K562 (cell line): ENCODE measurements at regions not wholly inside any gene's neighbourhood (a gene's known extent, or its start where the extent isn't known, plus 50 kb on each side); places are given as distances from the start of the nearest gene placed in this dataset.

Source experiments
- ATAC-seq: fragments of 200-7000 bp; cut with Tn5 transposase; 3 replicates; pipeline ENCODE4 v1.9.1; 2020; ENCODE audit warnings: moderate library complexity
- BruUV-seq: library from RNA; stranded (reverse); fragments of 400-500 nt; replicated peaks from 2 replicates; lab custom pipeline; 2021; lab: Mats Ljungman, UMichigan
- CTCF ChIA-PET: fragments of 300-600 bp; formaldehyde crosslinking; extraction: SDS; loops from one replicate; lab custom pipeline; 2021; ENCODE audit warnings: low intra/inter-chr PET ratio; lab: Yijun Ruan, JAX
- POLR2A ChIA-PET: fragments of 300-600, 350-650 bp; sonication (Branson Sonifier 250); formaldehyde crosslinking; extraction: SDS; loops from one replicate; lab custom pipeline; 2021; ENCODE audit warnings: antibody characterized with exemption, inconsistent platforms; lab: Yijun Ruan, JAX
- DNase-seq, 4 experiments: peaks; one replicate each; pipeline versions ENCODE4 v3.0.0 to v3.0.0-alpha.2; 2011 to 2018; ENCODE audit warnings: low spot score in 3 of 4, mixed read lengths in 3 of 4; ENCODE audit errors: extremely low read depth in 1 of 4
- FAIRE-seq: peaks from 2 replicates; lab custom pipeline; 2011; peaks lifted over from hg19 to GRCh38; lab: Jason Lieb, UNC
- H2AFZ ChIP-seq: 2 replicates; pipeline ENCODE4 v1.6.0; 2011; ENCODE audit warnings: low read depth, low read length, control low read depth, inconsistent platforms
- H3K27ac ChIP-seq: fragments of 200-600 bp; 3 replicates; pipeline ENCODE4 v1.8.0; 2011; ENCODE audit warnings: low read depth, mild to moderate bottlenecking, control low read depth, inconsistent platforms, low read length, moderate library complexity, mixed read lengths; ENCODE audit errors: extremely low read depth
- H3K27me3 ChIP-seq, 2 experiments: fragments of 300-600 bp in 1 of 2; 2 replicates in 1 of 2; 3 replicates in 1 of 2; pipeline versions ENCODE4 v1.6.0 to v1.8.0; 2011; ENCODE audit warnings: inconsistent platforms in 2 of 2, low read length in 2 of 2, mild to moderate bottlenecking in 1 of 2, mixed read lengths in 1 of 2, moderate library complexity in 1 of 2; ENCODE audit not compliant: control insufficient read depth in 2 of 2, insufficient read depth in 2 of 2
- H3K36me3 ChIP-seq: fragments of 300-600 bp; 3 replicates; pipeline ENCODE4 v1.8.0; 2011; ENCODE audit warnings: mild to moderate bottlenecking, low read length, inconsistent platforms; ENCODE audit not compliant: control insufficient read depth, insufficient read depth
- H3K4me1 ChIP-seq, 2 experiments: fragments of 200-600 bp in 1 of 2; replicated peaks in 1 of 2; 2 replicates in 1 of 2; 3 replicates in 1 of 2; pipeline versions ENCODE4 v1.5.1 to v1.8.0; 2011; ENCODE audit warnings: inconsistent platforms in 2 of 2, low read length in 2 of 2, mild to moderate bottlenecking in 1 of 2, mixed read lengths in 1 of 2, moderate library complexity in 1 of 2; ENCODE audit not compliant: control insufficient read depth in 2 of 2, insufficient read depth in 2 of 2
- H3K4me2 ChIP-seq: 2 replicates; pipeline ENCODE4 v1.6.1; 2011; ENCODE audit warnings: low read length, control low read depth, inconsistent platforms, mixed read lengths; ENCODE audit not compliant: insufficient read depth
- H3K4me3 ChIP-seq: fragments of 200-600 bp; sonication (generic), shearing (Covaris generic); 2 replicates; pipeline ENCODE4 v1.5.1; 2016; ENCODE audit warnings: control low read depth, inconsistent platforms
- H3K79me2 ChIP-seq: fragments of 200-600 bp; 3 replicates; pipeline ENCODE4 v1.8.0; 2011; ENCODE audit warnings: low read length, inconsistent platforms; ENCODE audit not compliant: control insufficient read depth, insufficient read depth
- H3K9ac ChIP-seq, 2 experiments: 2 replicates each; pipeline versions ENCODE4 v1.6.0 to v1.6.1; 2011; ENCODE audit warnings: low read depth in 2 of 2, low read length in 2 of 2, control low read depth in 1 of 2, inconsistent platforms in 1 of 2, mild to moderate bottlenecking in 1 of 2, mixed read lengths in 1 of 2; ENCODE audit not compliant: insufficient read depth in 1 of 2
- H3K9me1 ChIP-seq: one replicate; pipeline ENCODE4 v1.6.0; 2011; ENCODE audit warnings: inconsistent platforms, mild to moderate bottlenecking, low read length, moderate library complexity; ENCODE audit not compliant: control insufficient read depth, insufficient read depth
- H3K9me3 ChIP-seq: replicated peaks from 2 replicates; pipeline ENCODE4 v1.5.1; 2011; ENCODE audit warnings: low read depth, low read length, inconsistent platforms; ENCODE audit not compliant: control insufficient read depth, insufficient read depth
- H4K20me1 ChIP-seq: replicated peaks from 2 replicates; pipeline ENCODE4 v1.6.1; 2011; ENCODE audit warnings: low read length, inconsistent platforms, mixed read lengths; ENCODE audit not compliant: control insufficient read depth, insufficient read depth
- CREM ChIP-seq: IDR thresholded peaks from 2 replicates; pipeline ENCODE4 v1.6.1; 2014; ENCODE audit warnings: antibody characterized with exemption, low read depth
- GABPA ChIP-seq: fragments of 200-800 bp; sonication (Bioruptor generic); conservative IDR thresholded peaks from 2 replicates; pipeline ENCODE4 v1.6.1; 2016; ENCODE audit warnings: low read depth, missing genetic modification characterization, missing compliant biosample characterization
- HIVEP1 ChIP-seq: fragments of 250-450 bp; sonication (Bioruptor Pico); IDR thresholded peaks from 2 replicates; pipeline ENCODE4 v1.4.0; 2020; ENCODE audit warnings: mild to moderate bottlenecking
- MEF2A ChIP-seq: IDR thresholded peaks from 2 replicates; pipeline ENCODE4 v1.6.1; 2011; ENCODE audit warnings: low read depth, mild to moderate bottlenecking, low read length, moderate library complexity; ENCODE audit not compliant: control insufficient read depth
- MNT ChIP-seq, 2 experiments: fragments of 450-650 bp; conservative IDR thresholded peaks; 2 replicates each; pipeline ENCODE4 v1.6.1; 2017; ENCODE audit warnings: mild to moderate bottlenecking in 2 of 2, moderate library complexity in 2 of 2
- PHB2 ChIP-seq: fragments of 450-650 bp; IDR thresholded peaks from 2 replicates; pipeline ENCODE4 v1.6.1; 2017; ENCODE audit warnings: low read depth
- POU5F1 ChIP-seq: fragments of 150-350 bp; IDR thresholded peaks from 2 replicates; pipeline ENCODE4 v1.6.1; 2014; ENCODE audit warnings: borderline replicate concordance, low read length, low read depth, mild to moderate bottlenecking; ENCODE audit not compliant: partially characterized antibody
- RB1 ChIP-seq: fragments of 450-650 bp; IDR thresholded peaks from 2 replicates; pipeline ENCODE4 v1.6.1; 2017; ENCODE audit warnings: low read depth, mild to moderate bottlenecking
- RBM34 ChIP-seq: fragments of 200-400 bp; formaldehyde crosslinking; IDR thresholded peaks from 2 replicates; pipeline ENCODE4 v1.6.1; 2018; ENCODE audit warnings: low read length, borderline replicate concordance; ENCODE audit not compliant: insufficient read depth
- ZNF134 ChIP-seq: fragments of 250-450 bp; sonication (Bioruptor Pico); conservative IDR thresholded peaks from 2 replicates; pipeline ENCODE4 v1.4.0; 2020
- ZNF561 ChIP-seq: fragments of 450-650 bp; formaldehyde crosslinking; conservative IDR thresholded peaks from 2 replicates; pipeline ENCODE4 v1.4.0; 2020; ENCODE audit warnings: mild to moderate bottlenecking, moderate library complexity
- ZNF778 ChIP-seq: fragments of 450-650 bp; formaldehyde crosslinking; IDR thresholded peaks from 2 replicates; pipeline ENCODE4 v1.4.0; 2020; ENCODE audit warnings: mild to moderate bottlenecking, moderate library complexity
- WGBS: fragments of 100-300 bp; shearing (Covaris generic); methylation state at CpG from one replicate; pipeline ENCODE4 v1.1.6; 2016; ENCODE audit warnings: low coverage, mixed read lengths; ENCODE audit not compliant: insufficient coverage; ENCODE audit errors: missing lambda C conversion rate; 5-methylcytosine and 5-hydroxymethylcytosine counted together
- in situ Hi-C: fragments of 300-500 bp; cut with MboI; formaldehyde crosslinking; loops from 4 replicates; pipeline ENCODE4 v1.15.0; 2018; ENCODE audit warnings: inconsistent platforms, mixed read lengths
- intact Hi-C: fragments of 100-400 bp; cut with micrococcal nuclease; formaldehyde crosslinking; loops from 2 replicates; pipeline ENCODE4 v1.14.2; 2022
- TF ChIP-seq, protein P1 (sequence below): fragments of 200-800 bp; sonication (Bioruptor generic); IDR thresholded peaks from 2 replicates; pipeline ENCODE4 v1.6.1; 2016; ENCODE audit warnings: missing genetic modification characterization, missing compliant biosample characterization
- TF ChIP-seq, protein P2 (sequence below): sonication (generic); formaldehyde crosslinking; IDR thresholded peaks from 2 replicates; pipeline ENCODE4 v1.8.0; 2022; ENCODE audit warnings: mild to moderate bottlenecking, missing genetic modification reagents, borderline replicate concordance

GRCh38 chr13:50243931-50244330, 228.7 kb downstream of the KCNRG start:
- ChIA-PET CTCF (no interaction called here), POLR2A (no interaction called here)
- 68% methylated on average over 2 of the region's 2 CpGs for WGBS
- Histone ChIP-seq H2AFZ (no peak overlapping the region), H4K20me1 (no peaks in the 10 kb centered on the region), H3K4me3 (no peak overlapping the region), H3K4me1 (peaks cover 4 to 16% of the 10 kb centered on the region in 2 experiments; a peak in 4 of 5 replicates), H3K4me2 (no peak overlapping the region), H3K79me2 (no peaks in the 10 kb centered on the region; the same call in 2 of the 3 replicates), H3K27ac (peak overlapping the region; percentile 82; the same call in 1 of the 3 replicates), H3K9me1 (no peaks in the 10 kb centered on the region), H3K36me3 (no peaks in the 10 kb centered on the region), H3K9ac (no peak overlapping the region), H3K27me3 (no peaks in the 10 kb centered on the region), H3K9me3 (no peaks in the 10 kb centered on the region)
- no peak for FAIRE-seq
- in situ Hi-C loops, result no loop called here
- no TSS peak for BruUV-seq
- no peak for ATAC-seq
- DNase-seq, result no peak
- intact Hi-C loops, result no loop called here
- TF ChIP-seq HIVEP1 (no peak), ZNF778 (CRISPR knock-in tag) (no peak), MEF2A (no peak), RB1 (no peak), MNT (conservative IDR thresholded peaks at IDR 0.05) (no peak), ZNF134 (no peak), PHB2 (no peak), GABPA (tag) (no peak), ZNF561 (CRISPR knock-in tag) (no peak), RBM34 (no peak), CREM (no peak), POU5F1 (no peak)
- TF ChIP-seq, protein P1, sequence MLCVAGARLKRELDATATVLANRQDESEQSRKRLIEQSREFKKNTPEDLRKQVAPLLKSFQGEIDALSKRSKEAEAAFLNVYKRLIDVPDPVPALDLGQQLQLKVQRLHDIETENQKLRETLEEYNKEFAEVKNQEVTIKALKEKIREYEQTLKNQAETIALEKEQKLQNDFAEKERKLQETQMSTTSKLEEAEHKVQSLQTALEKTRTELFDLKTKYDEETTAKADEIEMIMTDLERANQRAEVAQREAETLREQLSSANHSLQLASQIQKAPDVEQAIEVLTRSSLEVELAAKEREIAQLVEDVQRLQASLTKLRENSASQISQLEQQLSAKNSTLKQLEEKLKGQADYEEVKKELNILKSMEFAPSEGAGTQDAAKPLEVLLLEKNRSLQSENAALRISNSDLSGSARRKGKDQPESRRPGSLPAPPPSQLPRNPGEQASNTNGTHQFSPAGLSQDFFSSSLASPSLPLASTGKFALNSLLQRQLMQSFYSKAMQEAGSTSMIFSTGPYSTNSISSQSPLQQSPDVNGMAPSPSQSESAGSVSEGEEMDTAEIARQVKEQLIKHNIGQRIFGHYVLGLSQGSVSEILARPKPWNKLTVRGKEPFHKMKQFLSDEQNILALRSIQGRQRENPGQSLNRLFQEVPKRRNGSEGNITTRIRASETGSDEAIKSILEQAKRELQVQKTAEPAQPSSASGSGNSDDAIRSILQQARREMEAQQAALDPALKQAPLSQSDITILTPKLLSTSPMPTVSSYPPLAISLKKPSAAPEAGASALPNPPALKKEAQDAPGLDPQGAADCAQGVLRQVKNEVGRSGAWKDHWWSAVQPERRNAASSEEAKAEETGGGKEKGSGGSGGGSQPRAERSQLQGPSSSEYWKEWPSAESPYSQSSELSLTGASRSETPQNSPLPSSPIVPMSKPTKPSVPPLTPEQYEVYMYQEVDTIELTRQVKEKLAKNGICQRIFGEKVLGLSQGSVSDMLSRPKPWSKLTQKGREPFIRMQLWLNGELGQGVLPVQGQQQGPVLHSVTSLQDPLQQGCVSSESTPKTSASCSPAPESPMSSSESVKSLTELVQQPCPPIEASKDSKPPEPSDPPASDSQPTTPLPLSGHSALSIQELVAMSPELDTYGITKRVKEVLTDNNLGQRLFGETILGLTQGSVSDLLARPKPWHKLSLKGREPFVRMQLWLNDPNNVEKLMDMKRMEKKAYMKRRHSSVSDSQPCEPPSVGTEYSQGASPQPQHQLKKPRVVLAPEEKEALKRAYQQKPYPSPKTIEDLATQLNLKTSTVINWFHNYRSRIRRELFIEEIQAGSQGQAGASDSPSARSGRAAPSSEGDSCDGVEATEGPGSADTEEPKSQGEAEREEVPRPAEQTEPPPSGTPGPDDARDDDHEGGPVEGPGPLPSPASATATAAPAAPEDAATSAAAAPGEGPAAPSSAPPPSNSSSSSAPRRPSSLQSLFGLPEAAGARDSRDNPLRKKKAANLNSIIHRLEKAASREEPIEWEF, result no peak
- TF ChIP-seq, protein P2, sequence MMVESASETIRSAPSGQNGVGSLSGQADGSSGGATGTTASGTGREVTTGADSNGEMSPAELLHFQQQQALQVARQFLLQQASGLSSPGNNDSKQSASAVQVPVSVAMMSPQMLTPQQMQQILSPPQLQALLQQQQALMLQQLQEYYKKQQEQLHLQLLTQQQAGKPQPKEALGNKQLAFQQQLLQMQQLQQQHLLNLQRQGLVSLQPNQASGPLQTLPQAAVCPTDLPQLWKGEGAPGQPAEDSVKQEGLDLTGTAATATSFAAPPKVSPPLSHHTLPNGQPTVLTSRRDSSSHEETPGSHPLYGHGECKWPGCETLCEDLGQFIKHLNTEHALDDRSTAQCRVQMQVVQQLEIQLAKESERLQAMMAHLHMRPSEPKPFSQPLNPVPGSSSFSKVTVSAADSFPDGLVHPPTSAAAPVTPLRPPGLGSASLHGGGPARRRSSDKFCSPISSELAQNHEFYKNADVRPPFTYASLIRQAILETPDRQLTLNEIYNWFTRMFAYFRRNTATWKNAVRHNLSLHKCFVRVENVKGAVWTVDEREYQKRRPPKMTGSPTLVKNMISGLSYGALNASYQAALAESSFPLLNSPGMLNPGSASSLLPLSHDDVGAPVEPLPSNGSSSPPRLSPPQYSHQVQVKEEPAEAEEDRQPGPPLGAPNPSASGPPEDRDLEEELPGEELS (CRISPR knock-in tag), result no peak
